ENCODE measurements at regions not wholly inside any gene's neighbourhood (a gene's known extent, or its start where the extent isn't known, plus 50 kb on each side); places are given as distances from the start of the nearest gene placed in this dataset.

- Histone ChIP-seq H3K36me3 (ENCODE audit: control insufficient read depth in 4 of 4, insufficient read depth in 4 of 4, low read length in 3 of 4) (no peaks in the 10 kb centered on the region), H3K4me1 (ENCODE audit: control extremely low read depth in 1 of 4, control insufficient read depth in 4 of 4, insufficient read depth in 4 of 4, low read length in 3 of 4) (peaks cover 6 to 38% (median 13%) of the 10 kb centered on the region in 4 experiments), H3K27ac (ENCODE audit: insufficient read depth in 1 of 2, low read depth in 1 of 2, low read length in 2 of 2, poor library complexity in 1 of 2, severe bottlenecking in 2 of 2) (no peak overlapping the region), H3K27me3 (replicated peaks in 2 of 5; ENCODE audit: control insufficient read depth in 4 of 5, insufficient read depth in 5 of 5, low read length in 4 of 5) (no peaks in the 10 kb centered on the region), H3K4me3 (ENCODE audit: control insufficient read depth in 1 of 7, extremely low read depth in 1 of 7, insufficient read depth in 4 of 7, low read depth in 2 of 7, low read length in 6 of 7) (no peak overlapping the region), H3K9me3 (ENCODE audit: control extremely low read depth in 1 of 5, control insufficient read depth in 4 of 5, insufficient read depth in 2 of 5, low read depth in 1 of 5, low read length in 4 of 5) (no peaks in the 10 kb centered on the region)
- no CpG with 5 or more reads among the region's 2 CpGs for WGBS (ENCODE audit: insufficient coverage)
- DNase-seq = no peak
- ChIA-PET CTCF (no interaction called here), POLR2A (no interaction called here)
Measured at GRCh38 chr2:12506846-12507245, 209.9 kb upstream of the TRIB2 start.

GRCh38 chr2:12507295-12507694, 209.4 kb upstream of the TRIB2 start:
- POLR2A ChIA-PET = no interaction called here
- no peaks in the 10 kb centered on the region for H3K27me3 ChIP-seq (replicated peaks in 2 of 5; ENCODE audit: control insufficient read depth in 4 of 5, insufficient read depth in 5 of 5, low read length in 4 of 5)
- peaks cover 2 to 34% (median 11%) of the 10 kb centered on the region in 4 experiments for H3K4me1 ChIP-seq (ENCODE audit: control extremely low read depth in 1 of 4, control insufficient read depth in 4 of 4, insufficient read depth in 4 of 4, low read length in 3 of 4)
- H3K36me3 ChIP-seq (ENCODE audit: control insufficient read depth in 4 of 4, insufficient read depth in 4 of 4, low read length in 3 of 4) = no peaks in the 10 kb centered on the region
- CTCF ChIA-PET = no interaction called here
- no peak overlapping the region for H3K4me3 ChIP-seq (ENCODE audit: control insufficient read depth in 1 of 7, extremely low read depth in 1 of 7, insufficient read depth in 4 of 7, low read depth in 2 of 7, low read length in 6 of 7)
- no peak overlapping the region for H3K27ac ChIP-seq (ENCODE audit: insufficient read depth in 1 of 2, low read depth in 1 of 2, low read length in 2 of 2, poor library complexity in 1 of 2, severe bottlenecking in 2 of 2)
- WGBS (ENCODE audit: insufficient coverage) = 61% methylated on average over 6 of the region's 7 CpGs
- H3K9me3 ChIP-seq (ENCODE audit: control extremely low read depth in 1 of 5, control insufficient read depth in 4 of 5, insufficient read depth in 2 of 5, low read depth in 1 of 5, low read length in 4 of 5) = no peaks in the 10 kb centered on the region
- peak; percentile 19 to 81 (median 76) for DNase-seq

- Histone ChIP-seq H3K9me3 (ENCODE audit: control extremely low read depth in 1 of 5, control insufficient read depth in 4 of 5, insufficient read depth in 2 of 5, low read depth in 1 of 5, low read length in 4 of 5) (no peaks in the 10 kb centered on the region), H3K36me3 (ENCODE audit: control insufficient read depth in 4 of 4, insufficient read depth in 4 of 4, low read length in 3 of 4) (no peaks in the 10 kb centered on the region), H3K27me3 (replicated peaks in 2 of 5; ENCODE audit: control insufficient read depth in 4 of 5, insufficient read depth in 5 of 5, low read length in 4 of 5) (no peaks in the 10 kb centered on the region), H3K4me1 (ENCODE audit: control extremely low read depth in 1 of 4, control insufficient read depth in 4 of 4, insufficient read depth in 4 of 4, low read length in 3 of 4) (peaks cover 6 to 17% (median 8%) of the 10 kb centered on the region in 4 experiments), H3K4me3 (ENCODE audit: control insufficient read depth in 1 of 7, extremely low read depth in 1 of 7, insufficient read depth in 4 of 7, low read depth in 2 of 7, low read length in 6 of 7) (no peak overlapping the region), H3K27ac (ENCODE audit: insufficient read depth in 1 of 2, low read depth in 1 of 2, low read length in 2 of 2, poor library complexity in 1 of 2, severe bottlenecking in 2 of 2) (no peak overlapping the region)
- ChIA-PET POLR2A (no interaction called here), CTCF (no interaction called here)
- DNase-seq = no peak
Measured at GRCh38 chr2:12510070-12510469, 206.7 kb upstream of the TRIB2 start.

GRCh38 chr2:12513339-12513738, 203.4 kb upstream of the TRIB2 start:
- ChIA-PET CTCF (no interaction called here), POLR2A (no interaction called here)
- peaks cover 0 to 7% (median 4%) of the 10 kb centered on the region in 4 experiments for H3K4me1 ChIP-seq (ENCODE audit: control extremely low read depth in 1 of 4, control insufficient read depth in 4 of 4, insufficient read depth in 4 of 4, low read length in 3 of 4)
- no peak for DNase-seq
- no peaks in the 10 kb centered on the region for H3K9me3 ChIP-seq (ENCODE audit: control extremely low read depth in 1 of 5, control insufficient read depth in 4 of 5, insufficient read depth in 2 of 5, low read depth in 1 of 5, low read length in 4 of 5)
- H3K36me3 ChIP-seq (ENCODE audit: control insufficient read depth in 4 of 4, insufficient read depth in 4 of 4, low read length in 3 of 4) = no peaks in the 10 kb centered on the region
- H3K27ac ChIP-seq (ENCODE audit: insufficient read depth in 1 of 2, low read depth in 1 of 2, low read length in 2 of 2, poor library complexity in 1 of 2, severe bottlenecking in 2 of 2) = no peak overlapping the region
- H3K27me3 ChIP-seq (replicated peaks in 2 of 5; ENCODE audit: control insufficient read depth in 4 of 5, insufficient read depth in 5 of 5, low read length in 4 of 5) = no peaks in the 10 kb centered on the region
- 90% methylated on average over 1 of the region's 1 CpG for WGBS (ENCODE audit: insufficient coverage)
- no peak overlapping the region for H3K4me3 ChIP-seq (ENCODE audit: control insufficient read depth in 1 of 7, extremely low read depth in 1 of 7, insufficient read depth in 4 of 7, low read depth in 2 of 7, low read length in 6 of 7)

- Histone ChIP-seq H3K27ac (ENCODE audit: insufficient read depth in 1 of 2, low read depth in 1 of 2, low read length in 2 of 2, poor library complexity in 1 of 2, severe bottlenecking in 2 of 2) (no peak overlapping the region), H3K9me3 (ENCODE audit: control extremely low read depth in 1 of 5, control insufficient read depth in 4 of 5, insufficient read depth in 2 of 5, low read depth in 1 of 5, low read length in 4 of 5) (no peaks in the 10 kb centered on the region), H3K4me3 (ENCODE audit: control insufficient read depth in 1 of 7, extremely low read depth in 1 of 7, insufficient read depth in 4 of 7, low read depth in 2 of 7, low read length in 6 of 7) (no peak overlapping the region), H3K36me3 (ENCODE audit: control insufficient read depth in 4 of 4, insufficient read depth in 4 of 4, low read length in 3 of 4) (no peaks in the 10 kb centered on the region), H3K27me3 (replicated peaks in 2 of 5; ENCODE audit: control insufficient read depth in 4 of 5, insufficient read depth in 5 of 5, low read length in 4 of 5) (no peaks in the 10 kb centered on the region), H3K4me1 (ENCODE audit: control extremely low read depth in 1 of 4, control insufficient read depth in 4 of 4, insufficient read depth in 4 of 4, low read length in 3 of 4) (peaks cover 0 to 7% (median 4%) of the 10 kb centered on the region in 4 experiments)
- WGBS (ENCODE audit: insufficient coverage) = 90% methylated on average over 2 of the region's 3 CpGs
- DNase-seq = no peak
- POLR2A ChIA-PET = no interaction called here
- CTCF ChIA-PET = no interaction called here
Measured at GRCh38 chr2:12514168-12514567, 202.6 kb upstream of the TRIB2 start.

GRCh38 chr2:12514631-12515437, 201.9 kb upstream of the TRIB2 start:
- no peak overlapping the region for H3K4me3 ChIP-seq (ENCODE audit: control insufficient read depth in 1 of 7, extremely low read depth in 1 of 7, insufficient read depth in 4 of 7, low read depth in 2 of 7, low read length in 6 of 7)
- H3K27me3 ChIP-seq (replicated peaks in 2 of 5; ENCODE audit: control insufficient read depth in 4 of 5, insufficient read depth in 5 of 5, low read length in 4 of 5) = no peaks in the 10 kb centered on the region
- H3K36me3 ChIP-seq (ENCODE audit: control insufficient read depth in 4 of 4, insufficient read depth in 4 of 4, low read length in 3 of 4) = no peaks in the 10 kb centered on the region
- no peaks in the 10 kb centered on the region for H3K9me3 ChIP-seq (ENCODE audit: control extremely low read depth in 1 of 5, control insufficient read depth in 4 of 5, insufficient read depth in 2 of 5, low read depth in 1 of 5, low read length in 4 of 5)
- ChIA-PET CTCF (no interaction called here), POLR2A (no interaction called here)
- 97% methylated on average over 6 of the region's 9 CpGs for WGBS (ENCODE audit: insufficient coverage)
- H3K4me1 ChIP-seq (ENCODE audit: control extremely low read depth in 1 of 4, control insufficient read depth in 4 of 4, insufficient read depth in 4 of 4, low read length in 3 of 4) = peaks cover 0 to 7% (median 4%) of the 10 kb centered on the region in 4 experiments
- DNase-seq = peak in 2 of 3 donors; percentile 32 to 67
- H3K27ac ChIP-seq (ENCODE audit: insufficient read depth in 1 of 2, low read depth in 1 of 2, low read length in 2 of 2, poor library complexity in 1 of 2, severe bottlenecking in 2 of 2) = no peak overlapping the region

- H3K27me3 ChIP-seq (replicated peaks in 2 of 5; ENCODE audit: control insufficient read depth in 4 of 5, insufficient read depth in 5 of 5, low read length in 4 of 5) = no peaks in the 10 kb centered on the region
- DNase-seq = no peak
- H3K36me3 ChIP-seq (ENCODE audit: control insufficient read depth in 4 of 4, insufficient read depth in 4 of 4, low read length in 3 of 4) = no peaks in the 10 kb centered on the region
- no peak overlapping the region for H3K27ac ChIP-seq (ENCODE audit: insufficient read depth in 1 of 2, low read depth in 1 of 2, low read length in 2 of 2, poor library complexity in 1 of 2, severe bottlenecking in 2 of 2)
- ChIA-PET CTCF (no interaction called here), POLR2A (no interaction called here)
- WGBS (ENCODE audit: insufficient coverage) = no CpG with 5 or more reads among the region's 1 CpG
- H3K4me1 ChIP-seq (ENCODE audit: control extremely low read depth in 1 of 4, control insufficient read depth in 4 of 4, insufficient read depth in 4 of 4, low read length in 3 of 4) = peaks cover 0 to 7% (median 4%) of the 10 kb centered on the region in 4 experiments
- no peaks in the 10 kb centered on the region for H3K9me3 ChIP-seq (ENCODE audit: control extremely low read depth in 1 of 5, control insufficient read depth in 4 of 5, insufficient read depth in 2 of 5, low read depth in 1 of 5, low read length in 4 of 5)
- H3K4me3 ChIP-seq (ENCODE audit: control insufficient read depth in 1 of 7, extremely low read depth in 1 of 7, insufficient read depth in 4 of 7, low read depth in 2 of 7, low read length in 6 of 7) = no peak overlapping the region
Measured at GRCh38 chr2:12515871-12516270, 200.9 kb upstream of the TRIB2 start.

Data from common myeloid progenitor, CD34-positive (primary cell).